ENCODE measurements at regions not wholly inside any gene's neighbourhood (a gene's known extent, or its start where the extent isn't known, plus 50 kb on each side); places are given as distances from the start of the nearest gene placed in this dataset.

GRCh38 chr5:129163810-129164378 lies 69.3 kb downstream of the ISOC1 start:
- Histone ChIP-seq H3K36me3 (ENCODE audit: control insufficient read depth, insufficient read depth, low read length) (no peaks in the 10 kb centered on the region), H3K27me3 (ENCODE audit: control insufficient read depth, insufficient read depth, low read length) (no peaks in the 10 kb centered on the region), H3K4me3 (ENCODE audit: low read depth, low read length) (no peak overlapping the region)
- TF ChIP-seq CTCF (IDR thresholded peaks at IDR 0.05; ENCODE audit: insufficient read depth, low read length, poor library complexity, severe bottlenecking) = no peak
- DNase-seq (ENCODE audit: low read depth) = no peak

GRCh38 chr5:129170050-129170449 lies 75.5 kb downstream of the ISOC1 start:
- TF ChIP-seq CTCF (IDR thresholded peaks at IDR 0.05; ENCODE audit: insufficient read depth, low read length, poor library complexity, severe bottlenecking) = no peak
- DNase-seq (ENCODE audit: low read depth) = no peak

GRCh38 chr5:129171194-129171944 lies 76.8 kb downstream of the ISOC1 start:
- Histone ChIP-seq H3K4me3 (ENCODE audit: low read depth, low read length) (no peak overlapping the region), H3K27me3 (ENCODE audit: control insufficient read depth, insufficient read depth, low read length) (no peaks in the 10 kb centered on the region), H3K36me3 (ENCODE audit: control insufficient read depth, insufficient read depth, low read length) (no peaks in the 10 kb centered on the region)
- TF ChIP-seq CTCF (IDR thresholded peaks at IDR 0.05; ENCODE audit: insufficient read depth, low read length, poor library complexity, severe bottlenecking) = no peak
- no peak for DNase-seq (ENCODE audit: low read depth)

More at GRCh38 chr5:129170050-129170449, 75.5 kb downstream of the ISOC1 start:
- no peaks in the 10 kb centered on the region for H3K27me3 ChIP-seq (ENCODE audit: control insufficient read depth, insufficient read depth, low read length)
- H3K36me3 ChIP-seq (ENCODE audit: control insufficient read depth, insufficient read depth, low read length) = no peaks in the 10 kb centered on the region
- no peak overlapping the region for H3K4me3 ChIP-seq (ENCODE audit: low read depth, low read length)

GRCh38 chr5:129172580-129172979 lies 78.0 kb downstream of the ISOC1 start:
- no peaks in the 10 kb centered on the region for H3K27me3 ChIP-seq (ENCODE audit: control insufficient read depth, insufficient read depth, low read length)
- no peak overlapping the region for H3K4me3 ChIP-seq (ENCODE audit: low read depth, low read length)
- H3K36me3 ChIP-seq (ENCODE audit: control insufficient read depth, insufficient read depth, low read length) = no peaks in the 10 kb centered on the region
- no peak for TF ChIP-seq CTCF (IDR thresholded peaks at IDR 0.05; ENCODE audit: insufficient read depth, low read length, poor library complexity, severe bottlenecking)
- no peak for DNase-seq (ENCODE audit: low read depth)

- TF ChIP-seq CTCF (IDR thresholded peaks at IDR 0.05; ENCODE audit: insufficient read depth, low read length, poor library complexity, severe bottlenecking) = no peak
- Histone ChIP-seq H3K36me3 (ENCODE audit: control insufficient read depth, insufficient read depth, low read length) (no peaks in the 10 kb centered on the region), H3K27me3 (ENCODE audit: control insufficient read depth, insufficient read depth, low read length) (no peaks in the 10 kb centered on the region), H3K4me3 (ENCODE audit: low read depth, low read length) (no peak overlapping the region)
- no peak for DNase-seq (ENCODE audit: low read depth)
Measured at GRCh38 chr5:129173771-129174170, 79.2 kb downstream of the ISOC1 start.

Data from kidney epithelial cell (primary cell).